WTC11 (cell line): ENCODE measurements at regions not wholly inside any gene's neighbourhood (a gene's known extent, or its start where the extent isn't known, plus 50 kb on each side); places are given as distances from the start of the nearest gene placed in this dataset.

Experiments
- CTCF ChIP-seq: fragments of 200-600 bp; IDR thresholded peaks from 2 replicates; pipeline ENCODE4 v1.8.0; 2022; ENCODE audit warnings: antibody characterized with exemption
- FOXK1 ChIP-seq: sonication (generic); formaldehyde crosslinking; IDR thresholded peaks from 2 replicates; pipeline ENCODE4 v1.8.0; 2022; ENCODE audit warnings: mild to moderate bottlenecking, moderate library complexity, missing genetic modification reagents
- GABPB1 ChIP-seq: sonication (generic); formaldehyde crosslinking; IDR thresholded peaks from 2 replicates; pipeline ENCODE4 v1.8.1; 2023; ENCODE audit warnings: mild to moderate bottlenecking, missing genetic modification reagents
- JUN ChIP-seq: sonication (generic); formaldehyde crosslinking; IDR thresholded peaks from 2 replicates; pipeline ENCODE4 v1.8.0; 2023; ENCODE audit warnings: mild to moderate bottlenecking, missing genetic modification reagents
- MAX ChIP-seq: sonication (generic); formaldehyde crosslinking; IDR thresholded peaks from 2 replicates; pipeline ENCODE4 v1.8.0; 2022; ENCODE audit warnings: mild to moderate bottlenecking, missing genetic modification reagents
- TEAD4 ChIP-seq: sonication (generic); formaldehyde crosslinking; IDR thresholded peaks from 2 replicates; pipeline ENCODE4 v1.8.0; 2022; ENCODE audit warnings: mild to moderate bottlenecking, missing genetic modification reagents

- TF ChIP-seq JUN (CRISPR knock-in tag) (no peak), FOXK1 (CRISPR knock-in tag) (no peak), CTCF (no peak), GABPB1 (CRISPR knock-in tag) (no peak), TEAD4 (CRISPR knock-in tag) (no peak), MAX (CRISPR knock-in tag) (no peak)
These were observed 379.4 kb downstream of the SPATA31D1 start for GRCh38 chr9:82367929-82368328.
